ENCODE measurements at regions not wholly inside any gene's neighbourhood (a gene's known extent, or its start where the extent isn't known, plus 50 kb on each side); places are given as distances from the start of the nearest gene placed in this dataset.
A peak's percentile ranks its signal among the peaks of the same experiment; 100 is the strongest.

GRCh38 chr14:49187799-49188198 is 398.4 kb downstream of the RPS29 start:
- no peak for DNase-seq (ENCODE audit: low read depth)
- H3K4me3 ChIP-seq (ENCODE audit: low read depth, low read length) = no peak overlapping the region
- TF ChIP-seq CTCF (conservative IDR thresholded peaks at IDR 0.05; ENCODE audit: low read depth, low read length) = no peak

GRCh38 chr14:49173765-49174373 is 412.3 kb downstream of the RPS29 start:
- H3K4me3 ChIP-seq (ENCODE audit: low read depth, low read length) = no peak overlapping the region
- peak; percentile 82 for TF ChIP-seq CTCF (conservative IDR thresholded peaks at IDR 0.05; ENCODE audit: low read depth, low read length)
- peak; percentile 25 for DNase-seq (ENCODE audit: low read depth)

DNA sequence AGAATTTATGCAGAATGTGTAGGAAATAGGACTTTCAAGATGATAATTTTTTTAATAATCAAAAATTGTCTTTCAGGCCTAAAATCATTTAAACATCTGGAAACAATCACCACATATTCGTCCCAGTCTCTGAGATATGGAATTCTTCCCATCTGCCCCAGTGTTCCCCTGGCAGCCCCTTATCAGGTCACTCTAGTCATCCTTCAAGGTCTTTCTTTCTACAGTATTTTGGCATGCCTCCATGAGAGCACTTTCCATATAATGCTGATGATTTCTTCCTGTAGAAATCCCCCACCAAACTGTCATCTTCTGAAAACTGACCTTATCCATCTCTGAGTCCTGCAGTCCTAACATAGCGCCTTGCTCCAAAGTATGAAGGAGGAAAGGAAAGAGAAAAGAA is 422.1 kb downstream of the RPS29 start:
- DNase-seq (ENCODE audit: low read depth) = no peak
- no peak overlapping the region for H3K4me3 ChIP-seq (ENCODE audit: low read depth, low read length)
- no peak for TF ChIP-seq CTCF (conservative IDR thresholded peaks at IDR 0.05; ENCODE audit: low read depth, low read length)

GRCh38 chr14:49160983-49161382 is 425.2 kb downstream of the RPS29 start:
- no peak for DNase-seq (ENCODE audit: low read depth)
- H3K4me3 ChIP-seq (ENCODE audit: low read depth, low read length) = no peak overlapping the region
- no peak for TF ChIP-seq CTCF (conservative IDR thresholded peaks at IDR 0.05; ENCODE audit: low read depth, low read length)

GRCh38 chr14:49159081-49159480 is 427.1 kb downstream of the RPS29 start:
- no peak for DNase-seq (ENCODE audit: low read depth)
- H3K4me3 ChIP-seq (ENCODE audit: low read depth, low read length) = no peak overlapping the region
- TF ChIP-seq CTCF (conservative IDR thresholded peaks at IDR 0.05; ENCODE audit: low read depth, low read length) = no peak

GRCh38 chr14:49139593-49139992 is 446.6 kb downstream of the RPS29 start:
- DNase-seq (ENCODE audit: low read depth) = no peak
- no peak overlapping the region for H3K4me3 ChIP-seq (ENCODE audit: low read depth, low read length)
- no peak for TF ChIP-seq CTCF (conservative IDR thresholded peaks at IDR 0.05; ENCODE audit: low read depth, low read length)

DNA sequence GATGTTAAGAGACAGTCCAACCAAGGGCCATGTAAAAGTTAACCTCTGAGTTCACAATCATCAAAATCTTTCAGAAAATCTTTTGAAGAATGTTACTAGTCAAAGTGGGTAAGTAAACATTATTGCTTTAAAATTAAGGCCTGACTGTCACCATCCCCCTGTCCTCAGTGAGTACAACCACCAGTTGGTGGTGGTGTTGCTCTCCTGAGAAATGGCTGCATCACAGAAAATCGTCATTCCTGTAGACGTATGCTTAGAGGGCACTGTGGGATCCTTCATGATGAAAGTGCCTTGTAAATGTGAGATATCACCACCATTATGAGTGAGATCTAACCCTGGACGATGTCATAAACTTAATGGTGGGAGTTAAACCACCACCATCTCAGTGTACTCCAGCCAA is 451.2 kb downstream of the RPS29 start:
- DNase-seq (ENCODE audit: low read depth) = no peak
- no peak for TF ChIP-seq CTCF (conservative IDR thresholded peaks at IDR 0.05; ENCODE audit: low read depth, low read length)
- H3K4me3 ChIP-seq (ENCODE audit: low read depth, low read length) = no peak overlapping the region
